Type B pancreatic cell (in vitro differentiated cells): ENCODE measurements at regions not wholly inside any gene's neighbourhood (a gene's known extent, or its start where the extent isn't known, plus 50 kb on each side); places are given as distances from the start of the nearest gene placed in this dataset.

Source experiments
- DNase-seq: peaks from one replicate; pipeline ENCODE4 v3.0.0; 2021; ENCODE audit warnings: mixed read lengths; ENCODE audit not compliant: unreplicated experiment; ENCODE audit errors: extremely low spot score
- H3K27ac Mint-ChIP-seq: 2 replicates; pipeline ENCODE4 v1.8.0; 2021; ENCODE audit warnings: mild to moderate bottlenecking, mixed read lengths
- H3K27me3 Mint-ChIP-seq: 2 replicates; pipeline ENCODE4 v1.8.0; 2021; ENCODE audit warnings: mixed read lengths
- H3K36me3 Mint-ChIP-seq: 2 replicates; pipeline ENCODE4 v1.8.0; 2021; ENCODE audit warnings: mixed read lengths
- H3K4me1 Mint-ChIP-seq: one replicate; pipeline ENCODE4 v1.8.0; 2021; ENCODE audit warnings: mixed read lengths; ENCODE audit not compliant: unreplicated experiment
- H3K4me3 Mint-ChIP-seq: 2 replicates; pipeline ENCODE4 v1.8.0; 2021; ENCODE audit warnings: mild to moderate bottlenecking, mixed read lengths
- H3K9me3 Mint-ChIP-seq: 2 replicates; pipeline ENCODE4 v1.8.0; 2021; ENCODE audit warnings: mixed read lengths
- TF ChIP-seq, protein P1 (sequence below): fragments of 200-600 bp; sonication (generic); conservative IDR thresholded peaks from 2 replicates; pipeline ENCODE4 v1.5.0; 2021; ENCODE audit warnings: antibody characterized with exemption, mild to moderate bottlenecking

DNA sequence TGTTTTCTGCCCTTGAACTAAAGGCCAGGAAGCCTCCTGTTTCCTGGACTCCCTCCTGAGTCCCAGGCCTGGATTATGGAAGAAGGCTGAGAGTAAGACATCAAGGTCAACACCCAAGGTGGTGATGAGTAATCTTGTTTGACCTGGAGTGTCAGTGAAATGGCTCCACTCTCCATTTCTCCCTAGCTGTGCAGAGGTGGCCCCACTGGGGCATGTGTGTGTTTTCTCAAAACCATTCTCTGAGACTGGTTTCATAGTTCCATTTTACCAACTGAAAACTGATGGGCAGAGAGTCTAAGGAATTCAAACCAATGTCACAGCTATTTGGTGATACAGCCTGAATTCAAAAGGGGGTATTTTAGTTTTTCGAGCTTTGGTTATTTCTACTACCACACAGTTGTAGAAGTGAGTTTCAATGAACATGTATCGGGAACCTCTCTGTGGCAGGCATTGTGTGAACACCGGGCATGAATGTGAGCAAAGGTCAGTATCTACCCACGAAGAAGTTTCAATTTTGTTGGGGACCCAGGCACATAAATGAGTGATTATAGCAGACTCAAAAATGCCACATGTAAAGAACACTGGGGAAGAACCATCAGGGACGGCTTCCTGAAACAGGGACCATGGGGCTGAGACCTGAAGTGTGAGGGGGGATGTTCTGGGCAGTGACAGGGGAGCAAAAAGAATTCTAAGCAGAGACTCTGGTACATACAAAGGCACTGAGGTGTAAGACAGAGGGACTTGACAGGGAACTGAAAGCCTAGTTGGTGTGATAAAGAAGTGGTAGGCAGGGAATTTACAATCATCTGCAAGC lies 269.6 kb upstream of the KLF4 start:
- Mint-ChIP-seq H3K27ac (peak overlapping the region; percentile 91), H3K9me3 (peaks cover 9% of the 10 kb centered on the region), H3K27me3 (no peaks in the 10 kb centered on the region)

DNA sequence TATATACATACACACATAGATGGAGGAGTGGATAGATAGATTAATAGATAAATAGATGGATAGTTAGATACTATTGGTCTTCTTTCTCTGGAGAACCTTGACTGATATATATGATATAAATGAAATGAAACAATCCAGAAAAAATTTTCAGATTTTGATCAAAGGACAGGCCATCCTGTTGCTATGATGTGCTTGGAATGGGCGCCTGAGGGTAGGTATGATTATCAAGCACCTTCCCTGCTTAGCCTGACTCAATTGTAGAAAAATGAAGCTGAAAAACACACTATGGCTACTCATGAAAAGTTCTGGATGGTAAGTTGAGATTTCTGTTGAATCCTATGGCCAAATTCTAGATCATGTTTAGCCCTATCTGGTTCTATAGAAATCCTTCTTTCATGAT lies 266.5 kb upstream of the KLF4 start:
- Mint-ChIP-seq H3K4me1 (peaks cover 10% of the 10 kb centered on the region), H3K27ac (peak overlapping the region; percentile 93), H3K4me3 (no peak overlapping the region), H3K36me3 (no peaks in the 10 kb centered on the region), H3K9me3 (no peaks in the 10 kb centered on the region), H3K27me3 (no peaks in the 10 kb centered on the region)
- DNase-seq = no peak
- TF ChIP-seq, protein P1, sequence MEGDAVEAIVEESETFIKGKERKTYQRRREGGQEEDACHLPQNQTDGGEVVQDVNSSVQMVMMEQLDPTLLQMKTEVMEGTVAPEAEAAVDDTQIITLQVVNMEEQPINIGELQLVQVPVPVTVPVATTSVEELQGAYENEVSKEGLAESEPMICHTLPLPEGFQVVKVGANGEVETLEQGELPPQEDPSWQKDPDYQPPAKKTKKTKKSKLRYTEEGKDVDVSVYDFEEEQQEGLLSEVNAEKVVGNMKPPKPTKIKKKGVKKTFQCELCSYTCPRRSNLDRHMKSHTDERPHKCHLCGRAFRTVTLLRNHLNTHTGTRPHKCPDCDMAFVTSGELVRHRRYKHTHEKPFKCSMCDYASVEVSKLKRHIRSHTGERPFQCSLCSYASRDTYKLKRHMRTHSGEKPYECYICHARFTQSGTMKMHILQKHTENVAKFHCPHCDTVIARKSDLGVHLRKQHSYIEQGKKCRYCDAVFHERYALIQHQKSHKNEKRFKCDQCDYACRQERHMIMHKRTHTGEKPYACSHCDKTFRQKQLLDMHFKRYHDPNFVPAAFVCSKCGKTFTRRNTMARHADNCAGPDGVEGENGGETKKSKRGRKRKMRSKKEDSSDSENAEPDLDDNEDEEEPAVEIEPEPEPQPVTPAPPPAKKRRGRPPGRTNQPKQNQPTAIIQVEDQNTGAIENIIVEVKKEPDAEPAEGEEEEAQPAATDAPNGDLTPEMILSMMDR = no peak

More for the DNA sequence above, 269.6 kb upstream of the KLF4 start:
- no peak overlapping the region for H3K4me3 Mint-ChIP-seq
- no peak for DNase-seq
- no peaks in the 10 kb centered on the region for H3K36me3 Mint-ChIP-seq
- peaks cover 10% of the 10 kb centered on the region for H3K4me1 Mint-ChIP-seq
- TF ChIP-seq, protein P1 = no peak

DNA sequence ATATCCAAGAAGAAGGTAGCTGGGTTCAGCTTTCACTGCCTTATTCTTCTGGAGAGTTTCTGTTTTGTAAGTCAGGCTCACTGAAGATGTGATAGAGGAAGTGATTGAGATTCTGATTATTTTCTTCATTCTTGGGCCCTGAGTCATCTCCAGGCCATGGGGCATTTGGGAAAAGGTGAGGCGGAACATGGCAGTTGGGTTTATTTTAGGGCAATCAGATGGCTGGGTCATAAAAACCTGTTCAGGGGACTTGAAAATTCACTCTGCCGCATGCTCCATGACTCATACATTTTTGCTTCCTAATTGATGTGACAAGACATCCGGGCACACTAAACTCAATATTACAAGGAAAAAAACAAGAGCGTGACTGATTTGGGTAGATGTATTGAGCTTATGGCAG lies 265.7 kb upstream of the KLF4 start:
- H3K9me3 Mint-ChIP-seq = no peaks in the 10 kb centered on the region
- H3K36me3 Mint-ChIP-seq = no peaks in the 10 kb centered on the region
- peaks cover 12% of the 10 kb centered on the region for H3K4me1 Mint-ChIP-seq
- H3K27ac Mint-ChIP-seq = peak overlapping the region; percentile 93
- TF ChIP-seq, protein P1 = no peak
- no peak for DNase-seq
- peak overlapping the region; percentile 26 for H3K4me3 Mint-ChIP-seq
- no peaks in the 10 kb centered on the region for H3K27me3 Mint-ChIP-seq

DNA sequence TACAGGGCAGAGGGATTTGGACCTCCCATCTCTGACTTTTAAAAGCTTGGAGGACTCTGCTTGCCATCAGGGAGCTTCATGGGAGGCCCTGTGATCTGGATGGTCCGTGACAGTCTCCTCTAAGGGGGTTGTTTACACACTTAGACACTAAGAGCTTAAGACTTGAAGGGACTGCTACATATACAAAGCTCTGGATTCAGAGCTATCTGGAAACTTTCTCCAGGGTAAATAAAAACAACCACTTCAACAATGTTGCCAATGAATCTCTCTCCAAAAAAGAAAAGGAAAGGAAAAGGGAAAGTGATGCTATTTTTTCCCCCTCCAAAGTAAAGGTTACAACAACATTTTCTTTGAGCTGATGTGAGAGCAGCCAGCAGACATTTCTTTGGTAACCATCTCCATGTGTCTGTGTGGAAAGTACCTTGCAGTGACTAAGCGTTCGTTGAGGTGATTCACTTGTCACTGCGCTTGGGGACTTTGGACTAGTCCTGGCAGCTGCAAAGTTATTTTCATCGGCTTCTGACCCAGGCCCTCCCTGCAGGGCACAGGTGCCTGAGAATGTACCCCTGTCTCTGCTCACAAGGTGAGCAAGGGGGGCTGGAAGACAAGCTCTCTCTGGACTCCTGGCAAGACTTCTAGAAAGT lies 262.1 kb upstream of the KLF4 start:
- Mint-ChIP-seq H3K27ac (peak overlapping the region; percentile 44), H3K4me1 (peaks cover 14% of the 10 kb centered on the region), H3K9me3 (no peaks in the 10 kb centered on the region), H3K27me3 (no peaks in the 10 kb centered on the region), H3K4me3 (no peak overlapping the region), H3K36me3 (no peaks in the 10 kb centered on the region)
- no peak for DNase-seq
- TF ChIP-seq, protein P1 = no peak

DNA sequence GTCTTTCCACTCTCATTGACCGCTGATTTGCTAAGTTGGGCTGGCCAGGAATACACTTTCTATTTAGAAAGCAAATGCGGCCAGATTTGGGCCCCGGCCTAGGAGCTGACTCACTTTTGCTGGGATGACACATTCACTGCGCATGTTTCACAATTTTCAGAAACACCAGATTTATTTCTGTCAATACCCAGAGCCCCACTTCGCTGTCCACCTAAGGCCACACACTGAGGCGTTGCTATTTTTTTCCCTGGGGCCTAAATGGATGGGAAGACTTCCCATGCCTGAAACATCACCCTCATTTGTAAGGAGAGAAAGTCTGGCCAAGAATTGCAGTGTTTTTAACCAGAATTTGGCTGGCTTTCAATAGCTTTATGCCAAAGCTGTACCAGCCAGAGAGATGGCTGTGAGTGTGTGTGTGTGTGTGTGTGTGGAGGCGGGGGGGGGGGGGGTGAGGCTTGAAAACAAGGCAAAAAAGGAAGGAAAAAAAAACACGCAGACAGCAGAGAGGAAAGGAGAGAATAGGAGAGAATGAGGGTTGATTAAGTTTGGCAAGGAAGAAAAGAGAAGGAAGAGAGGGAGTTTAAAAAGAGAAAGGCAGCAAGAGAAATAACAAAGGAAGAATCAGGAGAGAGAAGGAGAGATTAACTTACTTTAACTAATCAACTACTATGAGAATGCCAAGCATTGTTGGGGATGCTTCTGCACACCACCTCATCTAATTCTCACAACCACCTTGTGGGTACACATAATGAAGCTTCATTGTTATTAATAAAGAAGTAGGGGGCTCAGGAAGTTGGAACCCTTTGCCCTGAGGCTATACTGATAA lies 261.4 kb upstream of the KLF4 start:
- no peak for DNase-seq
- Mint-ChIP-seq H3K27ac (peak overlapping the region; percentile 44), H3K4me3 (no peak overlapping the region), H3K36me3 (no peaks in the 10 kb centered on the region), H3K9me3 (no peaks in the 10 kb centered on the region), H3K4me1 (peaks cover 14% of the 10 kb centered on the region), H3K27me3 (no peaks in the 10 kb centered on the region)
- TF ChIP-seq, protein P1 = no peak
